ENCODE measurements at regions not wholly inside any gene's neighbourhood (a gene's known extent, or its start where the extent isn't known, plus 50 kb on each side); places are given as distances from the start of the nearest gene placed in this dataset.
"Not testable (repeated sequence)": the region's sequence is repeated elsewhere in the genome, so short reads cannot be mapped to it uniquely, and the experiment has no call there.

- H3K27ac ChIP-seq (ENCODE audit: low read depth, low read length) = no peak overlapping the region
- H3K4me1 ChIP-seq (ENCODE audit: control insufficient read depth in 3 of 3, insufficient read depth in 3 of 3, low read length in 3 of 3) = peaks cover 0 to 4% (median 0%) of the 10 kb centered on the region in 3 donors
- no peaks in the 10 kb centered on the region for H3K27me3 ChIP-seq (ENCODE audit: control insufficient read depth in 3 of 3, insufficient read depth in 3 of 3, low read length in 3 of 3)
- H3K4me3 ChIP-seq (ENCODE audit: low read length in 3 of 3) = no peak overlapping the region
- peaks cover 0 to 4% (median 0%) of the 10 kb centered on the region in 3 donors for H3K9me3 ChIP-seq (ENCODE audit: control insufficient read depth in 3 of 3, low read length in 3 of 3)
- H3K36me3 ChIP-seq (ENCODE audit: control insufficient read depth in 3 of 3, insufficient read depth in 3 of 3, low read length in 3 of 3) = no peaks in the 10 kb centered on the region
- no peak overlapping the region for H3K9ac ChIP-seq (ENCODE audit: low read depth in 1 of 3, low read length in 3 of 3)
These were observed 77.2 kb downstream of the TSN start for GRCh38 chr2:121832412-121833357.

DNA sequence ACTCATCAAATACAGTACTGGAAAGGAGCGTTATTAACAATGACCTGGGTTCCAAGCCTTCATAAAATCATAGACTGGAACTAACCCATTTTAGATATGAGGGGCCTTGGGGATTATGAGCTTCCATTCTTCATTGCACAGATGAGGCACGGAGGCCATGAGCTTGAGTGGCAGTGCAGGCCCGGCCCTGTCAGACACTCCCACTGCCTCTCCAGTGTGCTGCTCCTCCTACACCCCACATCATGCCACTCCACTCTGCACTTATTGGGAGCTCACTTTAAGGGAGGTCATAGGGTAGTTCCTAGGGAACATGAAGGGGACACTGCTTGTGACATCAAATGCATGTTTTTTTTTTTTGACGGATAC lies 77.9 kb downstream of the TSN start:
- H3K36me3 ChIP-seq (ENCODE audit: control insufficient read depth in 3 of 3, insufficient read depth in 3 of 3, low read length in 3 of 3) = no peaks in the 10 kb centered on the region
- no peak overlapping the region for H3K4me3 ChIP-seq (ENCODE audit: low read length in 3 of 3)
- no peak overlapping the region for H3K27ac ChIP-seq (ENCODE audit: low read depth, low read length)
- peaks cover 0 to 4% (median 0%) of the 10 kb centered on the region in 3 donors for H3K4me1 ChIP-seq (ENCODE audit: control insufficient read depth in 3 of 3, insufficient read depth in 3 of 3, low read length in 3 of 3)
- peaks cover 0 to 4% (median 0%) of the 10 kb centered on the region in 3 donors for H3K9me3 ChIP-seq (ENCODE audit: control insufficient read depth in 3 of 3, low read length in 3 of 3)
- no peak overlapping the region for H3K9ac ChIP-seq (ENCODE audit: low read depth in 1 of 3, low read length in 3 of 3)
- H3K27me3 ChIP-seq (ENCODE audit: control insufficient read depth in 3 of 3, insufficient read depth in 3 of 3, low read length in 3 of 3) = no peaks in the 10 kb centered on the region

GRCh38 chr2:121836611-121837010 lies 81.2 kb downstream of the TSN start:
- Histone ChIP-seq H3K4me1 (ENCODE audit: control insufficient read depth in 3 of 3, insufficient read depth in 3 of 3, low read length in 3 of 3) (peaks cover 0 to 4% (median 0%) of the 10 kb centered on the region in 3 donors), H3K27ac (ENCODE audit: low read depth, low read length) (no peak overlapping the region), H3K4me3 (ENCODE audit: low read length in 3 of 3) (no peak overlapping the region), H3K36me3 (ENCODE audit: control insufficient read depth in 3 of 3, insufficient read depth in 3 of 3, low read length in 3 of 3) (no peaks in the 10 kb centered on the region), H3K9ac (ENCODE audit: low read depth in 1 of 3, low read length in 3 of 3) (peak overlapping the region in 1 of 3 donors; percentile 16), H3K27me3 (ENCODE audit: control insufficient read depth in 3 of 3, insufficient read depth in 3 of 3, low read length in 3 of 3) (no peaks in the 10 kb centered on the region), H3K9me3 (ENCODE audit: control insufficient read depth in 3 of 3, low read length in 3 of 3) (peaks cover 0 to 4% (median 0%) of the 10 kb centered on the region in 3 donors)

- no peak overlapping the region for H3K4me3 ChIP-seq (ENCODE audit: low read length in 3 of 3)
- H3K27ac ChIP-seq (ENCODE audit: low read depth, low read length) = no peak overlapping the region
- peaks cover 0 to 4% (median 0%) of the 10 kb centered on the region in 3 donors for H3K4me1 ChIP-seq (ENCODE audit: control insufficient read depth in 3 of 3, insufficient read depth in 3 of 3, low read length in 3 of 3)
- H3K9ac ChIP-seq (ENCODE audit: low read depth in 1 of 3, low read length in 3 of 3) = no peak overlapping the region
- H3K27me3 ChIP-seq (ENCODE audit: control insufficient read depth in 3 of 3, insufficient read depth in 3 of 3, low read length in 3 of 3) = no peaks in the 10 kb centered on the region
- peaks cover 0 to 4% (median 0%) of the 10 kb centered on the region in 3 donors for H3K9me3 ChIP-seq (ENCODE audit: control insufficient read depth in 3 of 3, low read length in 3 of 3)
- no peaks in the 10 kb centered on the region for H3K36me3 ChIP-seq (ENCODE audit: control insufficient read depth in 3 of 3, insufficient read depth in 3 of 3, low read length in 3 of 3)
These were observed 82.1 kb downstream of the TSN start for GRCh38 chr2:121837591-121837990.

GRCh38 chr2:121838551-121838950 lies 83.1 kb downstream of the TSN start:
- Histone ChIP-seq H3K9ac (ENCODE audit: low read depth in 1 of 3, low read length in 3 of 3) (no peak overlapping the region), H3K4me1 (ENCODE audit: control insufficient read depth in 3 of 3, insufficient read depth in 3 of 3, low read length in 3 of 3) (peaks cover 0 to 4% (median 0%) of the 10 kb centered on the region in 3 donors), H3K9me3 (ENCODE audit: control insufficient read depth in 3 of 3, low read length in 3 of 3) (peaks cover 0 to 4% (median 0%) of the 10 kb centered on the region in 3 donors), H3K27ac (ENCODE audit: low read depth, low read length) (no peak overlapping the region), H3K27me3 (ENCODE audit: control insufficient read depth in 3 of 3, insufficient read depth in 3 of 3, low read length in 3 of 3) (no peaks in the 10 kb centered on the region), H3K36me3 (ENCODE audit: control insufficient read depth in 3 of 3, insufficient read depth in 3 of 3, low read length in 3 of 3) (no peaks in the 10 kb centered on the region), H3K4me3 (ENCODE audit: low read length in 3 of 3) (no peak overlapping the region)

- H3K27ac ChIP-seq (ENCODE audit: low read depth, low read length) = no peak overlapping the region
- no peak overlapping the region for H3K9ac ChIP-seq (ENCODE audit: low read depth in 1 of 3, low read length in 3 of 3)
- no peaks in the 10 kb centered on the region for H3K27me3 ChIP-seq (ENCODE audit: control insufficient read depth in 3 of 3, insufficient read depth in 3 of 3, low read length in 3 of 3)
- H3K36me3 ChIP-seq (ENCODE audit: control insufficient read depth in 3 of 3, insufficient read depth in 3 of 3, low read length in 3 of 3) = no peaks in the 10 kb centered on the region
- H3K4me1 ChIP-seq (ENCODE audit: control insufficient read depth in 3 of 3, insufficient read depth in 3 of 3, low read length in 3 of 3) = peaks cover 0 to 4% (median 0%) of the 10 kb centered on the region in 3 donors
- H3K9me3 ChIP-seq (ENCODE audit: control insufficient read depth in 3 of 3, low read length in 3 of 3) = peaks cover 0 to 4% (median 0%) of the 10 kb centered on the region in 3 donors
- H3K4me3 ChIP-seq (ENCODE audit: low read length in 3 of 3) = no peak overlapping the region
These were observed 84.1 kb downstream of the TSN start for GRCh38 chr2:121839584-121839983.

DNA sequence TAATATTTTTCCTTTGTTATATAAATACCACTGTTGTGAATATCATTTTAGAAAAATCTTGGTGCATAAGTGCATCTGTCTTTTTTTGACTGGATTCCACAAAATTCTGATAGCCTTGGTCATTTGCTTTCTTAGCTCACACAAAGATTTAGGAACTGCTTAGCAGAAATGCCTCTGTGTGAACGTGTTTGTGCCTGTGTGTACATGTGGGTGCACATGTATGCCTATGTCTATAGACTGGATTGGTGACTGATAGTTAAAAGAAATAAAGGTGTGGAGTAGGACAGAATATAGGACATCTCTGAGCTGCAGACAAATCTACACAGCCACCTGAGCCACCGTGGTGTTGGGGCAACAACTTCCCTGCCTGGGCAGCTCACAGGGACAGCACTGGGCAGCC lies 93.8 kb downstream of the TSN start:
- no peaks in the 10 kb centered on the region for H3K9me3 ChIP-seq (ENCODE audit: control insufficient read depth in 3 of 3, low read length in 3 of 3)
- no peaks in the 10 kb centered on the region for H3K36me3 ChIP-seq (ENCODE audit: control insufficient read depth in 3 of 3, insufficient read depth in 3 of 3, low read length in 3 of 3)
- H3K27ac ChIP-seq (ENCODE audit: low read depth, low read length) = no peak overlapping the region
- H3K9ac ChIP-seq (ENCODE audit: low read depth in 1 of 3, low read length in 3 of 3) = no peak overlapping the region
- H3K4me3 ChIP-seq (ENCODE audit: low read length in 3 of 3) = no peak overlapping the region
- H3K27me3 ChIP-seq (ENCODE audit: control insufficient read depth in 3 of 3, insufficient read depth in 3 of 3, low read length in 3 of 3) = peaks cover 0 to 7% (median 0%) of the 10 kb centered on the region in 3 donors
- H3K4me1 ChIP-seq (ENCODE audit: control insufficient read depth in 3 of 3, insufficient read depth in 3 of 3, low read length in 3 of 3) = no peaks in the 10 kb centered on the region

GRCh38 chr2:121853149-121853548 lies 97.7 kb downstream of the TSN start:
- H3K4me1 ChIP-seq (ENCODE audit: control insufficient read depth in 3 of 3, insufficient read depth in 3 of 3, low read length in 3 of 3); H3K4me3 ChIP-seq (ENCODE audit: low read length in 3 of 3); H3K27me3 ChIP-seq (ENCODE audit: control insufficient read depth in 3 of 3, insufficient read depth in 3 of 3, low read length in 3 of 3); H3K36me3 ChIP-seq (ENCODE audit: control insufficient read depth in 3 of 3, insufficient read depth in 3 of 3, low read length in 3 of 3); H3K9ac ChIP-seq (ENCODE audit: low read depth in 1 of 3, low read length in 3 of 3); H3K27ac ChIP-seq (ENCODE audit: low read depth, low read length); H3K9me3 ChIP-seq (ENCODE audit: control insufficient read depth in 3 of 3, low read length in 3 of 3): not testable (repeated sequence)

GRCh38 chr2:121855510-121855909 lies 100.1 kb downstream of the TSN start:
- H3K36me3 ChIP-seq (ENCODE audit: control insufficient read depth in 3 of 3, insufficient read depth in 3 of 3, low read length in 3 of 3) = no peaks in the 10 kb centered on the region

GRCh38 chr2:121856360-121856759 lies 100.9 kb downstream of the TSN start:
- Histone ChIP-seq H3K27ac (ENCODE audit: low read depth, low read length) (no peak overlapping the region), H3K36me3 (ENCODE audit: control insufficient read depth in 3 of 3, insufficient read depth in 3 of 3, low read length in 3 of 3) (no peaks in the 10 kb centered on the region), H3K9me3 (ENCODE audit: control insufficient read depth in 3 of 3, low read length in 3 of 3) (no peaks in the 10 kb centered on the region), H3K27me3 (ENCODE audit: control insufficient read depth in 3 of 3, insufficient read depth in 3 of 3, low read length in 3 of 3) (peaks cover 0 to 5% (median 0%) of the 10 kb centered on the region in 3 donors), H3K4me3 (ENCODE audit: low read length in 3 of 3) (no peak overlapping the region), H3K4me1 (ENCODE audit: control insufficient read depth in 3 of 3, insufficient read depth in 3 of 3, low read length in 3 of 3) (no peaks in the 10 kb centered on the region), H3K9ac (ENCODE audit: low read depth in 1 of 3, low read length in 3 of 3) (no peak overlapping the region)

More at GRCh38 chr2:121855510-121855909, 100.1 kb downstream of the TSN start:
- Histone ChIP-seq H3K4me3 (ENCODE audit: low read length in 3 of 3) (no peak overlapping the region), H3K9ac (ENCODE audit: low read depth in 1 of 3, low read length in 3 of 3) (no peak overlapping the region), H3K9me3 (ENCODE audit: control insufficient read depth in 3 of 3, low read length in 3 of 3) (no peaks in the 10 kb centered on the region), H3K27me3 (ENCODE audit: control insufficient read depth in 3 of 3, insufficient read depth in 3 of 3, low read length in 3 of 3) (peaks cover 0 to 5% (median 0%) of the 10 kb centered on the region in 3 donors), H3K27ac (ENCODE audit: low read depth, low read length) (no peak overlapping the region), H3K4me1 (ENCODE audit: control insufficient read depth in 3 of 3, insufficient read depth in 3 of 3, low read length in 3 of 3) (no peaks in the 10 kb centered on the region)

All from skeletal muscle tissue (tissue), 3 donors.